ENCODE measurements at regions not wholly inside any gene's neighbourhood (a gene's known extent, or its start where the extent isn't known, plus 50 kb on each side); places are given as distances from the start of the nearest gene placed in this dataset.

DNA sequence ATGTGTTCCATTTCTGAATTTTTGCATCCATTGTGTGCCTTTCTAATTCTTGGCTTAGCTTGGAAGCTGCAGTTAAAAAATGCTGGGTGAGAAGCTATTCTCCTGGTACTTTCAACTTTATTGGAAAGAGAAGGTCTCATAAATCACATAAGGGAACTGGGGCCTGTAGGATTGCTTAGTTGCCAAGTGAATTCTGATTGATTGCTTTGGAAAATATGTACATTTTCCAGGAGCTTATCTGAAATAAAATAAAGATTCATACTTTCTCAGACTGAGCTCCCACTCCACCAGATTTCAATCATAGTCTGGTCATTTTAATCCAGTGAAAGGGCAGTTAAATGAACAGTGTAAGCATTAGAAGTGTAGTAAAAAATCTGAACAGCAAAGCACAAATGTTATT lies 50.0 kb upstream of the PRICKLE1 start:
- Histone ChIP-seq H3K27ac (replicated peaks) (no peak overlapping the region), H3K4me3 (replicated peaks; ENCODE audit: insufficient read depth, low read length) (no peak overlapping the region), H3K27me3 (ENCODE audit: insufficient read depth, poor library complexity, severe bottlenecking) (peaks cover 3% of the 10 kb centered on the region)
- DNase-seq (ENCODE audit: low read depth in 1 of 2, low spot score in 1 of 2), result no peak
- no peak for TF ChIP-seq SPI1 (IDR thresholded peaks at IDR 0.05; ENCODE audit: borderline replicate concordance, low read depth)
- TF ChIP-seq, protein P1, sequence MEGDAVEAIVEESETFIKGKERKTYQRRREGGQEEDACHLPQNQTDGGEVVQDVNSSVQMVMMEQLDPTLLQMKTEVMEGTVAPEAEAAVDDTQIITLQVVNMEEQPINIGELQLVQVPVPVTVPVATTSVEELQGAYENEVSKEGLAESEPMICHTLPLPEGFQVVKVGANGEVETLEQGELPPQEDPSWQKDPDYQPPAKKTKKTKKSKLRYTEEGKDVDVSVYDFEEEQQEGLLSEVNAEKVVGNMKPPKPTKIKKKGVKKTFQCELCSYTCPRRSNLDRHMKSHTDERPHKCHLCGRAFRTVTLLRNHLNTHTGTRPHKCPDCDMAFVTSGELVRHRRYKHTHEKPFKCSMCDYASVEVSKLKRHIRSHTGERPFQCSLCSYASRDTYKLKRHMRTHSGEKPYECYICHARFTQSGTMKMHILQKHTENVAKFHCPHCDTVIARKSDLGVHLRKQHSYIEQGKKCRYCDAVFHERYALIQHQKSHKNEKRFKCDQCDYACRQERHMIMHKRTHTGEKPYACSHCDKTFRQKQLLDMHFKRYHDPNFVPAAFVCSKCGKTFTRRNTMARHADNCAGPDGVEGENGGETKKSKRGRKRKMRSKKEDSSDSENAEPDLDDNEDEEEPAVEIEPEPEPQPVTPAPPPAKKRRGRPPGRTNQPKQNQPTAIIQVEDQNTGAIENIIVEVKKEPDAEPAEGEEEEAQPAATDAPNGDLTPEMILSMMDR (IDR thresholded peaks at IDR 0.05; ENCODE audit: insufficient read depth, low read length), result no peak
- TF ChIP-seq, protein P2, sequence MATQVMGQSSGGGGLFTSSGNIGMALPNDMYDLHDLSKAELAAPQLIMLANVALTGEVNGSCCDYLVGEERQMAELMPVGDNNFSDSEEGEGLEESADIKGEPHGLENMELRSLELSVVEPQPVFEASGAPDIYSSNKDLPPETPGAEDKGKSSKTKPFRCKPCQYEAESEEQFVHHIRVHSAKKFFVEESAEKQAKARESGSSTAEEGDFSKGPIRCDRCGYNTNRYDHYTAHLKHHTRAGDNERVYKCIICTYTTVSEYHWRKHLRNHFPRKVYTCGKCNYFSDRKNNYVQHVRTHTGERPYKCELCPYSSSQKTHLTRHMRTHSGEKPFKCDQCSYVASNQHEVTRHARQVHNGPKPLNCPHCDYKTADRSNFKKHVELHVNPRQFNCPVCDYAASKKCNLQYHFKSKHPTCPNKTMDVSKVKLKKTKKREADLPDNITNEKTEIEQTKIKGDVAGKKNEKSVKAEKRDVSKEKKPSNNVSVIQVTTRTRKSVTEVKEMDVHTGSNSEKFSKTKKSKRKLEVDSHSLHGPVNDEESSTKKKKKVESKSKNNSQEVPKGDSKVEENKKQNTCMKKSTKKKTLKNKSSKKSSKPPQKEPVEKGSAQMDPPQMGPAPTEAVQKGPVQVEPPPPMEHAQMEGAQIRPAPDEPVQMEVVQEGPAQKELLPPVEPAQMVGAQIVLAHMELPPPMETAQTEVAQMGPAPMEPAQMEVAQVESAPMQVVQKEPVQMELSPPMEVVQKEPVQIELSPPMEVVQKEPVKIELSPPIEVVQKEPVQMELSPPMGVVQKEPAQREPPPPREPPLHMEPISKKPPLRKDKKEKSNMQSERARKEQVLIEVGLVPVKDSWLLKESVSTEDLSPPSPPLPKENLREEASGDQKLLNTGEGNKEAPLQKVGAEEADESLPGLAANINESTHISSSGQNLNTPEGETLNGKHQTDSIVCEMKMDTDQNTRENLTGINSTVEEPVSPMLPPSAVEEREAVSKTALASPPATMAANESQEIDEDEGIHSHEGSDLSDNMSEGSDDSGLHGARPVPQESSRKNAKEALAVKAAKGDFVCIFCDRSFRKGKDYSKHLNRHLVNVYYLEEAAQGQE (IDR thresholded peaks at IDR 0.05; ENCODE audit: insufficient replicate concordance, low read depth), result no peak
- no peak for TF ChIP-seq GABPA (IDR thresholded peaks at IDR 0.05; ENCODE audit: low read depth)
- no peak for TF ChIP-seq POLR2AphosphoS5 (IDR thresholded peaks at IDR 0.05; ENCODE audit: low read depth)

Measured in HL-60 (cell line).